ENCODE measurements at regions not wholly inside any gene's neighbourhood (a gene's known extent, or its start where the extent isn't known, plus 50 kb on each side); places are given as distances from the start of the nearest gene placed in this dataset.

DNA sequence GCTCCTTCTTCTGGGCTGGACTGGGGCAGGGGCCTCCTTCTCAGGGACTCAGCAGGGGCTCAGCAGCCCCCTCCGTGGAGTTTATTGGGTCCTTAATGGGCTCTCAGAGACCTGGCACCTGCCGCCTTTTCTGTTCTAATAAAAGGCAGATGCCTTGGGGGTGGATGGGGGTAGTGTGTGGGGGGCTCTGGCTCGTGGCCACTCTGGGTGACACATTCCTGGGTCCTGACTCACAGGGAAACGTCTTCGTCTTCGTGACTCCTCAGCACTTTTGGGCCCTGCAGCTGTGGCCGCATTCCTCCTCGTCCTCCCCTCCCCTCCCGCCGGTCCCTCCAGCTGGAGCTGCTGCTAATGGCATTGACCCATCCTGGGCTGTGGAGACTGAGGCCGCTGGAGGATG, 107.8 kb upstream of the WNT4 start:
- TF ChIP-seq EZH2 (IDR thresholded peaks at IDR 0.05; ENCODE audit: borderline replicate concordance, low read depth, low read length, severe bottlenecking) = no peak
- TF ChIP-seq, protein P1, sequence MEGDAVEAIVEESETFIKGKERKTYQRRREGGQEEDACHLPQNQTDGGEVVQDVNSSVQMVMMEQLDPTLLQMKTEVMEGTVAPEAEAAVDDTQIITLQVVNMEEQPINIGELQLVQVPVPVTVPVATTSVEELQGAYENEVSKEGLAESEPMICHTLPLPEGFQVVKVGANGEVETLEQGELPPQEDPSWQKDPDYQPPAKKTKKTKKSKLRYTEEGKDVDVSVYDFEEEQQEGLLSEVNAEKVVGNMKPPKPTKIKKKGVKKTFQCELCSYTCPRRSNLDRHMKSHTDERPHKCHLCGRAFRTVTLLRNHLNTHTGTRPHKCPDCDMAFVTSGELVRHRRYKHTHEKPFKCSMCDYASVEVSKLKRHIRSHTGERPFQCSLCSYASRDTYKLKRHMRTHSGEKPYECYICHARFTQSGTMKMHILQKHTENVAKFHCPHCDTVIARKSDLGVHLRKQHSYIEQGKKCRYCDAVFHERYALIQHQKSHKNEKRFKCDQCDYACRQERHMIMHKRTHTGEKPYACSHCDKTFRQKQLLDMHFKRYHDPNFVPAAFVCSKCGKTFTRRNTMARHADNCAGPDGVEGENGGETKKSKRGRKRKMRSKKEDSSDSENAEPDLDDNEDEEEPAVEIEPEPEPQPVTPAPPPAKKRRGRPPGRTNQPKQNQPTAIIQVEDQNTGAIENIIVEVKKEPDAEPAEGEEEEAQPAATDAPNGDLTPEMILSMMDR (IDR thresholded peaks at IDR 0.05; ENCODE audit: borderline replicate concordance, extremely low read depth, low read length, poor library complexity, severe bottlenecking) = no peak
- no peak overlapping the region for H2AFZ ChIP-seq (ENCODE audit: low read depth, low read length)
- no peak overlapping the region for H3K27ac ChIP-seq (ENCODE audit: low read length)
- H3K4me3 ChIP-seq (ENCODE audit: low read depth in 1 of 2, low read length in 2 of 2) = no peak overlapping the region
- DNase-seq = no peak
- no peaks in the 10 kb centered on the region for H3K36me3 ChIP-seq (ENCODE audit: insufficient read depth, low read length)
- no peak overlapping the region for H3K4me2 ChIP-seq (ENCODE audit: insufficient read depth, low read length)
- H3K9me3 ChIP-seq (ENCODE audit: insufficient read depth, low read length, severe bottlenecking) = no peaks in the 10 kb centered on the region
- H3K4me1 ChIP-seq (ENCODE audit: insufficient read depth, low read length) = no peaks in the 10 kb centered on the region
- H3K9ac ChIP-seq (ENCODE audit: low read depth, low read length) = no peak overlapping the region
- H3K27me3 ChIP-seq (ENCODE audit: insufficient read depth, low read length, poor library complexity) = peaks cover 40% of the 10 kb centered on the region
- no peaks in the 10 kb centered on the region for H3K79me2 ChIP-seq (ENCODE audit: insufficient read depth, low read length)
- ATAC-seq (ENCODE audit: insufficient read depth, low read depth) = no peak
- no peaks in the 10 kb centered on the region; the same call in none of the 2 replicates for H4K20me1 ChIP-seq (ENCODE audit: insufficient read depth, low read length)

GRCh38 chr1:22252251-22252650, 109.4 kb upstream of the WNT4 start:
- Histone ChIP-seq H3K9me3 (ENCODE audit: insufficient read depth, low read length, severe bottlenecking) (no peaks in the 10 kb centered on the region), H3K27ac (ENCODE audit: low read length) (no peak overlapping the region), H3K36me3 (ENCODE audit: insufficient read depth, low read length) (no peaks in the 10 kb centered on the region), H3K9ac (ENCODE audit: low read depth, low read length) (no peak overlapping the region), H3K4me2 (ENCODE audit: insufficient read depth, low read length) (no peak overlapping the region), H3K4me1 (ENCODE audit: insufficient read depth, low read length) (no peaks in the 10 kb centered on the region), H3K4me3 (ENCODE audit: low read depth in 1 of 2, low read length in 2 of 2) (no peak overlapping the region), H4K20me1 (ENCODE audit: insufficient read depth, low read length) (no peaks in the 10 kb centered on the region; the same call in none of the 2 replicates), H3K79me2 (ENCODE audit: insufficient read depth, low read length) (no peaks in the 10 kb centered on the region), H2AFZ (ENCODE audit: low read depth, low read length) (no peak overlapping the region), H3K27me3 (ENCODE audit: insufficient read depth, low read length, poor library complexity) (peaks cover 43% of the 10 kb centered on the region)
- DNase-seq = no peak
- no peak for ATAC-seq (ENCODE audit: insufficient read depth, low read depth)
- TF ChIP-seq, protein P1 (IDR thresholded peaks at IDR 0.05; ENCODE audit: borderline replicate concordance, extremely low read depth, low read length, poor library complexity, severe bottlenecking) = no peak
- no peak for TF ChIP-seq EZH2 (IDR thresholded peaks at IDR 0.05; ENCODE audit: borderline replicate concordance, low read depth, low read length, severe bottlenecking)

DNA sequence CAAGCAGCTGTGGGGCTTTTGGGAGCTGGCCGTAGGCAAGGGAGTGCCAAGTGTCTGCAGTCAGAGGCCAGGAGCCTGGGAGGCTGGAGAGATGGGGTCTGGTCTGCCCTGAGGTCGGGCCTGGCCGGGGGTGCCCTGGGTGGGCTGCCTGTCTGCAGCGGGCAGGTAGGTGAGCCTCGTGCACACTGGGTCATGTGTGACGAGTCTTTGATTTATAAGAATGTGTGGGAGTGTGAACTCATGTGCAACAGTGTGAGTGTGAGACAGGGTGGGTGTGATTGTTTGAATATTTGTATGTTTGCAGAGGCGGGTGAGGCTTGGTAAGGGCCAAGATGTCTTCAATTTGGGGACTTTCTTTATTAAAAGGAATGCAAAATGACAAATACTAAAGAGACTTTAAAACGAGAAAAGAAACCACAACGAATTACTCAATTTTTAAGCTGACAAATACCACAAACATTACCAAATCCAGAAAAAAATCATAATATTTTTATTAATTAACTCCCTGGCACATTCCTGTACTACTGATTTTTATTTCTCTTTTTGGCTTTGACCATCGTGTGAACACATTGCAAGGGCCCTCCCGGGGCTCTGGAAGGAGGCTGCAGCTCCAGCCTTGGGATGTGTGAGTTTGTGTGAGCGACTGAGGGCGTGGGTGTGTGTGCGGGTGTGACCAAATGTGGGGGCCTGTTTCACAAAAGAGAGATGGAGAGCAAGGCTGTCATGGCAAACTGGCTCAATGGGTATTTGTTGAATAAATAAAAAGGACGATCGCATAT, 110.3 kb upstream of the WNT4 start:
- H4K20me1 ChIP-seq (ENCODE audit: insufficient read depth, low read length) = no peaks in the 10 kb centered on the region; the same call in none of the 2 replicates
- H3K9ac ChIP-seq (ENCODE audit: low read depth, low read length) = no peak overlapping the region
- peaks cover 46% of the 10 kb centered on the region for H3K27me3 ChIP-seq (ENCODE audit: insufficient read depth, low read length, poor library complexity)
- H3K27ac ChIP-seq (ENCODE audit: low read length) = no peak overlapping the region
- no peaks in the 10 kb centered on the region for H3K79me2 ChIP-seq (ENCODE audit: insufficient read depth, low read length)
- no peaks in the 10 kb centered on the region for H3K9me3 ChIP-seq (ENCODE audit: insufficient read depth, low read length, severe bottlenecking)
- ATAC-seq (ENCODE audit: insufficient read depth, low read depth) (no peak), DNase-seq (no peak)
- H3K36me3 ChIP-seq (ENCODE audit: insufficient read depth, low read length) = no peaks in the 10 kb centered on the region
- TF ChIP-seq, protein P1 (IDR thresholded peaks at IDR 0.05; ENCODE audit: borderline replicate concordance, extremely low read depth, low read length, poor library complexity, severe bottlenecking) = no peak
- no peak overlapping the region for H3K4me3 ChIP-seq (ENCODE audit: low read depth in 1 of 2, low read length in 2 of 2)
- no peak overlapping the region for H2AFZ ChIP-seq (ENCODE audit: low read depth, low read length)
- H3K4me1 ChIP-seq (ENCODE audit: insufficient read depth, low read length) = no peaks in the 10 kb centered on the region
- no peak overlapping the region for H3K4me2 ChIP-seq (ENCODE audit: insufficient read depth, low read length)
